OCI-LY1 (cell line): ENCODE measurements at regions not wholly inside any gene's neighbourhood (a gene's known extent, or its start where the extent isn't known, plus 50 kb on each side); places are given as distances from the start of the nearest gene placed in this dataset.
A peak's percentile ranks its signal among the peaks of the same experiment; 100 is the strongest.

ENCODE experiments used
- H2AFZ ChIP-seq: fragments of 200-600 bp; sonication (generic), shearing (Covaris generic); 2 replicates; pipeline ENCODE4 v1.6.0; 2014; ENCODE audit warnings: antibody characterized with exemption, mild to moderate bottlenecking, low read length
- H3F3A ChIP-seq: fragments of 200-600 bp; sonication (generic), shearing (Covaris generic); 2 replicates; pipeline ENCODE4 v1.6.0; 2014; ENCODE audit warnings: mild to moderate bottlenecking, antibody characterized with exemption, low read length, moderate library complexity; ENCODE audit not compliant: insufficient read depth
- H3K27ac ChIP-seq: fragments of 200-600 bp; sonication (generic); 2 replicates; pipeline ENCODE4 v1.5.1; 2014; ENCODE audit warnings: low read length, mixed run types, mild to moderate bottlenecking, low read depth; ENCODE audit not compliant: poor library complexity, severe bottlenecking
- H3K27me3 ChIP-seq: fragments of 200-600 bp; sonication (generic); 2 replicates; pipeline ENCODE4 v1.6.0; 2014; ENCODE audit warnings: antibody characterized with exemption, mild to moderate bottlenecking, low read length, moderate library complexity; ENCODE audit not compliant: insufficient read depth
- H3K36me3 ChIP-seq: fragments of 200-600 bp; sonication (generic); 2 replicates; pipeline ENCODE4 v1.6.1; 2014; ENCODE audit warnings: mild to moderate bottlenecking, antibody characterized with exemption, low read length, moderate library complexity, mixed read lengths; ENCODE audit not compliant: insufficient read depth
- H3K4me1 ChIP-seq: fragments of 200-600 bp; sonication (generic); 2 replicates; pipeline ENCODE4 v1.5.1; 2014; ENCODE audit warnings: mild to moderate bottlenecking, low read length, moderate library complexity; ENCODE audit not compliant: insufficient read depth, severe bottlenecking
- H3K4me2 ChIP-seq: fragments of 200-600 bp; sonication (generic), shearing (Covaris generic); 2 replicates; pipeline ENCODE4 v1.6.1; 2014; ENCODE audit warnings: low read length
- H3K4me3 ChIP-seq: fragments of 200-600 bp; sonication (generic); 2 replicates; pipeline ENCODE4 v1.5.1; 2014; ENCODE audit warnings: low read length, low read depth, mild to moderate bottlenecking, mixed read lengths; ENCODE audit not compliant: poor library complexity, severe bottlenecking
- H3K79me2 ChIP-seq: fragments of 200-600 bp; shearing (Covaris generic); 2 replicates; pipeline ENCODE4 v1.6.1; 2016; ENCODE audit warnings: mixed run types, low read length, mixed read lengths; ENCODE audit not compliant: insufficient read depth
- H3K9ac ChIP-seq: fragments of 200-600 bp; sonication (generic), shearing (Covaris generic); 2 replicates; pipeline ENCODE4 v1.6.1; 2014; ENCODE audit warnings: mild to moderate bottlenecking, low read length, mixed read lengths
- H3K9me2 ChIP-seq: fragments of 200-600 bp; sonication (generic), shearing (Covaris generic); 2 replicates; pipeline ENCODE4 v1.6.1; 2014; ENCODE audit warnings: low read depth, mild to moderate bottlenecking, low read length, mixed read lengths
- H3K9me3 ChIP-seq: fragments of 200-600 bp; shearing (Covaris generic); 2 replicates; pipeline ENCODE4 v1.6.1; 2014; ENCODE audit warnings: low read length, mixed read lengths
- H4K20me1 ChIP-seq: fragments of 200-600 bp; sonication (generic), shearing (Covaris generic); 2 replicates; pipeline ENCODE4 v1.6.0; 2016; ENCODE audit warnings: mild to moderate bottlenecking, low read length; ENCODE audit not compliant: insufficient read depth
- EZH2 ChIP-seq: fragments of 200-600 bp; sonication (generic), shearing (Covaris generic); IDR thresholded peaks from 2 replicates; pipeline ENCODE4 v1.8.0; 2017; ENCODE audit warnings: borderline replicate concordance, mixed run types, mild to moderate bottlenecking, antibody characterized with exemption, low read length, moderate library complexity, mixed read lengths
- TF ChIP-seq, protein P1 (sequence below): fragments of 200-600 bp; sonication (generic), shearing (Covaris generic); IDR thresholded peaks from 2 replicates; pipeline ENCODE4 v1.5.1; 2017; ENCODE audit warnings: mild to moderate bottlenecking, antibody characterized with exemption, low read length, moderate library complexity, mixed read lengths

DNA sequence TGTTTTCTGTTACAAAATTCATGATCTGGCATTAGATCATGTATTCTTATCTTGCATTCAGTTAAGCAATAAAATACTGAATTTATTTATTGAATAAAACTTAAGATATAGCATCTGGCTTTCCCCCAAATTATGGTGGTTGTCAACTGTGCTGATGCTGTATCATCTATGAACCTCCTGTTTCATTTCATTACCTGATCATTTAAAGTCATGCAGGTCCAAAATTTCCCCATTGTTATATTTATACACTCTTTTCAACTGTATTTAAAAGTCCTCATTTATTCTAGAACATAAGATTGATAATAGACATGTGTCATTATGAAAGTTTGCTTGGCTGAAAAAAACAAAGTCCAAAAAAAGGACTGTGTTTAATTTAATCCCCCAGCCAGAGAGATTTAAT is 627.4 kb upstream of the ADGRB3 start:
- Histone ChIP-seq H3K27me3 (no peaks in the 10 kb centered on the region), H3K4me3 (no peak overlapping the region), H3K9me2 (no peaks in the 10 kb centered on the region), H3K79me2 (no peaks in the 10 kb centered on the region), H2AFZ (peak overlapping the region; percentile 53; the same call in 1 of the 2 replicates), H3K9ac (no peak overlapping the region), H3K4me1 (peaks cover 10% of the 10 kb centered on the region), H3F3A (no peaks in the 10 kb centered on the region), H3K9me3 (no peaks in the 10 kb centered on the region), H4K20me1 (no peaks in the 10 kb centered on the region), H3K36me3 (no peaks in the 10 kb centered on the region), H3K27ac (no peak overlapping the region), H3K4me2 (no peak overlapping the region)
- TF ChIP-seq, protein P1, sequence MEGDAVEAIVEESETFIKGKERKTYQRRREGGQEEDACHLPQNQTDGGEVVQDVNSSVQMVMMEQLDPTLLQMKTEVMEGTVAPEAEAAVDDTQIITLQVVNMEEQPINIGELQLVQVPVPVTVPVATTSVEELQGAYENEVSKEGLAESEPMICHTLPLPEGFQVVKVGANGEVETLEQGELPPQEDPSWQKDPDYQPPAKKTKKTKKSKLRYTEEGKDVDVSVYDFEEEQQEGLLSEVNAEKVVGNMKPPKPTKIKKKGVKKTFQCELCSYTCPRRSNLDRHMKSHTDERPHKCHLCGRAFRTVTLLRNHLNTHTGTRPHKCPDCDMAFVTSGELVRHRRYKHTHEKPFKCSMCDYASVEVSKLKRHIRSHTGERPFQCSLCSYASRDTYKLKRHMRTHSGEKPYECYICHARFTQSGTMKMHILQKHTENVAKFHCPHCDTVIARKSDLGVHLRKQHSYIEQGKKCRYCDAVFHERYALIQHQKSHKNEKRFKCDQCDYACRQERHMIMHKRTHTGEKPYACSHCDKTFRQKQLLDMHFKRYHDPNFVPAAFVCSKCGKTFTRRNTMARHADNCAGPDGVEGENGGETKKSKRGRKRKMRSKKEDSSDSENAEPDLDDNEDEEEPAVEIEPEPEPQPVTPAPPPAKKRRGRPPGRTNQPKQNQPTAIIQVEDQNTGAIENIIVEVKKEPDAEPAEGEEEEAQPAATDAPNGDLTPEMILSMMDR: no peak
- TF ChIP-seq EZH2: no peak

DNA sequence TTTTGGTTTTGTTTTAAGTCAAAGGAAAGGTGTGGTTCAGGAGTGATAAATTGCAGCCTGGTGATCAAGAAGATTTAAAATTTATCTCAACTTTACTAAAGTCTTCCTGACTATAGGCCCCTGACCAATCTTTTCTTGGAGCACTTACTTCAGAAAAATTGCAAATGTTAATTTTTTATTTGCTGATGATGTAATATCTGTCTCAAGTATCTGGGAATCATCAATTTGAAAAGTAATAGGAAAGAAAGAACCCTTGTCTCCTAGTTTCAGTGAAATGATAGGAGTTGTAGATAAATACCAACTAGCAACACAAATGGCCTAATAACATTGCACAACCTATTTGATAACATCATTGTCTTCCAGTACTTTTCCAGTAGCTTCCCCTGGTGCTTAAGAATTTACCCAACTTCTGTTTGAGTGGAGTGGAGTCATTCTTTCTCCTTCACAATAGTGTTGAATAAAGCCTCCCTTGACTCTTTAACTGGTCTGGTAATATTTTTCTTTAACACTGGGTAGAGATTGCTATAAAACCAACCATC is 648.3 kb upstream of the ADGRB3 start:
- TF ChIP-seq, protein P1: no peak
- TF ChIP-seq EZH2: no peak
- Histone ChIP-seq H3K4me3 (no peak overlapping the region), H3K4me1 (no peaks in the 10 kb centered on the region), H4K20me1 (no peaks in the 10 kb centered on the region), H3F3A (no peaks in the 10 kb centered on the region; the same call in 1 of the 2 replicates), H3K27ac (no peak overlapping the region), H3K79me2 (no peaks in the 10 kb centered on the region), H3K9ac (no peak overlapping the region), H3K4me2 (no peak overlapping the region), H3K9me3 (no peaks in the 10 kb centered on the region), H2AFZ (no peak overlapping the region), H3K36me3 (no peaks in the 10 kb centered on the region), H3K27me3 (no peaks in the 10 kb centered on the region), H3K9me2 (no peaks in the 10 kb centered on the region)

DNA sequence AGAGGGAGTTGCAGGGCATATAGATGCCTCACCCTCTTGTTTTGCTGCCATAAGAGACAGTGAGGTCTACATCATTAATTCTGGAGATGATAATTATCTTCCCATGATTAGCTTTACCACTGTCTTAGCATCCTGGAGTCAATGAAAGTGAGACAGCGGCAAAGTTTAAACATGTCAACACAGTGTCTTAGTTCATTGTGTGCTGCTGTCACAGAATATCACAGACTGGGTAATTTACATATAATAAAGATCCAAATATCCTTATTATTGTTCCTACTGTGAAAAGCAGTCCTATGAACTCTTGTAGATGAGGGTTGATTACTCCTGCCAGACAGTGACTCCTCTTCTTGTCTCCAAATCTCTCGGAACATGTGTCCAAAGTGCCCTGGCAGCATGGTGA is 658.6 kb upstream of the ADGRB3 start:
- Histone ChIP-seq H2AFZ (no peak overlapping the region), H3K4me3 (no peak overlapping the region), H3K9ac (no peak overlapping the region), H4K20me1 (no peaks in the 10 kb centered on the region), H3K9me2 (no peaks in the 10 kb centered on the region), H3K4me2 (no peak overlapping the region), H3K4me1 (peaks cover 7% of the 10 kb centered on the region), H3K79me2 (no peaks in the 10 kb centered on the region), H3K9me3 (no peaks in the 10 kb centered on the region), H3K27me3 (no peaks in the 10 kb centered on the region), H3K36me3 (no peaks in the 10 kb centered on the region), H3K27ac (no peak overlapping the region), H3F3A (no peaks in the 10 kb centered on the region)
- no peak for TF ChIP-seq EZH2
- TF ChIP-seq, protein P1: no peak
